ENCODE measurements at regions not wholly inside any gene's neighbourhood (a gene's known extent, or its start where the extent isn't known, plus 50 kb on each side); places are given as distances from the start of the nearest gene placed in this dataset.
"Not testable (repeated sequence)": the region's sequence is repeated elsewhere in the genome, so short reads cannot be mapped to it uniquely, and the experiment has no call there.

DNA sequence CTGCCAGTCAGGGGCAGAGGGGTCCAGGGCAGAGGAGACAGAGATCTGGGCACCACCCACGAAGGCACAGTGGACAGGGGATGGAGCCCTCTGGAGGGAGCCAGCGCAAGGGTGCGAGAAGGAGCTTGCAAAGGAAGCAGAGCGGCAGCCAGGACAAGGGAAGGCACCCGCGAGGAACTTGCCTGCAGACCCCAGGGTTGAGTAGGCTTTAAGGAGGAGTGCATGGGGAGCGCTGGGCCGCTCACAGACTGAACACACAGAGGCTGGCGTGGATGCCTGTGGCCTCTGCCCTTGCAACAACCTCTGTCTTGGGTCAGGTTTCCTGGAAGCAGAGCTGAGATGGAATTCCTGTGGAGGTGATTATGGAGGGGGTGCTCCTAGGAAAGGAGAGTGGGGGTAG, 374.4 kb downstream of the CNTNAP3B start:
- CTCF ChIA-PET; H3K18ac ChIP-seq (ENCODE audit: low read depth, low read length); H3K27ac ChIP-seq (ENCODE audit: insufficient read depth, low read length); H3K4ac ChIP-seq (ENCODE audit: low read depth, low read length); H2BK20ac ChIP-seq (ENCODE audit: low read depth, low read length); H4K5ac ChIP-seq (ENCODE audit: low read depth, low read length); H3K27me3 ChIP-seq (ENCODE audit: control insufficient read depth, insufficient read depth, low read length); H3K56ac ChIP-seq (ENCODE audit: extremely low read depth, insufficient read depth, low read length); H2AK9ac ChIP-seq (replicated peaks; ENCODE audit: low read depth, low read length, poor library complexity); H3K9me3 ChIP-seq (ENCODE audit: control insufficient read depth, insufficient read depth, low read length); H4K8ac ChIP-seq (ENCODE audit: low read depth in 2 of 2, low read length in 2 of 2); ATAC-seq (ENCODE audit: low read depth); H2BK5ac ChIP-seq (ENCODE audit: low read depth, low read length, poor library complexity, severe bottlenecking); H2AK5ac ChIP-seq (ENCODE audit: low read depth, low read length); H2BK120ac ChIP-seq (ENCODE audit: low read depth, low read length); H2AFZ ChIP-seq (replicated peaks; ENCODE audit: low read length, poor library complexity); H3K14ac ChIP-seq (replicated peaks; ENCODE audit: low read depth, low read length); POLR2A ChIA-PET (ENCODE audit: unreplicated experiment); H3K4me1 ChIP-seq (ENCODE audit: control insufficient read depth, insufficient read depth, low read length); in situ Hi-C loops (cut with MboI; ENCODE audit: low sequenced_read_pairs); intact Hi-C loops (cut with micrococcal nuclease); DNase-seq; H4K91ac ChIP-seq (ENCODE audit: insufficient read depth, low read depth, low read length); BruUV-seq (replicated peaks); H3K9ac ChIP-seq (ENCODE audit: low read depth, low read length); H3K4me3 ChIP-seq (ENCODE audit: insufficient read depth, low read depth, low read length); H4K20me1 ChIP-seq (ENCODE audit: insufficient read depth, low read length); H3K9me1 ChIP-seq (ENCODE audit: insufficient read depth, low read length); H3K4me2 ChIP-seq (ENCODE audit: low read depth, low read length); dilution Hi-C loops (cut with HindIII; ENCODE audit: low sequenced_read_pairs, unreplicated experiment); H3K36me3 ChIP-seq (ENCODE audit: control insufficient read depth, insufficient read depth, low read length); H3K23ac ChIP-seq (ENCODE audit: low read depth, low read length); H3K79me1 ChIP-seq (ENCODE audit: low read depth in 1 of 2, low read length in 2 of 2); H2BK15ac ChIP-seq (ENCODE audit: low read depth, low read length): not testable (repeated sequence)
- no CpG with 5 or more reads among the region's 9 CpGs for WGBS, 2 experiments (ENCODE audit: extremely low coverage in 2 of 2, insufficient read length in 1 of 2)

DNA sequence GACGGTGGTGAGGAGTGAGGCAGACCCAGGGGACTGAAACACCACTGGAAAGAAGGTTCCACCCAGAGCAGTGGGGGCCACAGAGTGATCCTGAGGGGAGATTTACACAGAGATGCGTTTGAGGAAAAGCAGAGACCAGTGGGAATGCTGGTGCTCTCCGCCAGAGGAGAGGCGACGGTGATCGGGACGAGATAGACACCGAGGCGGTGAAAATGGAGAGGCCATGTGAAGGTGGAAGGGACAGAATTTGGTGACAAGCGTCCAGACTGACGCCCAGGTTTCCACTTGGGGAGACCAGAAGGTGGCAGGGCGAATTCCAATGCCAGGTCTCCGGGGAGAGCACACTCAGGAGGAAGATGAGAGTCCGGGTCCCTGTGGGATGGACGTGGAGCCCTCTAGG, 374.8 kb downstream of the CNTNAP3B start:
- H3K27ac ChIP-seq (ENCODE audit: insufficient read depth, low read length); ATAC-seq (ENCODE audit: low read depth); H2BK120ac ChIP-seq (ENCODE audit: low read depth, low read length); H3K79me1 ChIP-seq (ENCODE audit: low read depth in 1 of 2, low read length in 2 of 2); H2BK20ac ChIP-seq (ENCODE audit: low read depth, low read length); H3K9ac ChIP-seq (ENCODE audit: low read depth, low read length); H3K9me3 ChIP-seq (ENCODE audit: control insufficient read depth, insufficient read depth, low read length); H2BK5ac ChIP-seq (ENCODE audit: low read depth, low read length, poor library complexity, severe bottlenecking); H2AK9ac ChIP-seq (replicated peaks; ENCODE audit: low read depth, low read length, poor library complexity); H4K91ac ChIP-seq (ENCODE audit: insufficient read depth, low read depth, low read length); H4K5ac ChIP-seq (ENCODE audit: low read depth, low read length); DNase-seq; H3K18ac ChIP-seq (ENCODE audit: low read depth, low read length); H4K8ac ChIP-seq (ENCODE audit: low read depth in 2 of 2, low read length in 2 of 2); CTCF ChIA-PET; H3K4ac ChIP-seq (ENCODE audit: low read depth, low read length); H3K36me3 ChIP-seq (ENCODE audit: control insufficient read depth, insufficient read depth, low read length); H4K20me1 ChIP-seq (ENCODE audit: insufficient read depth, low read length); intact Hi-C loops (cut with micrococcal nuclease); H3K4me2 ChIP-seq (ENCODE audit: low read depth, low read length); BruUV-seq (replicated peaks); H2BK15ac ChIP-seq (ENCODE audit: low read depth, low read length); H2AFZ ChIP-seq (replicated peaks; ENCODE audit: low read length, poor library complexity); in situ Hi-C loops (cut with MboI; ENCODE audit: low sequenced_read_pairs); H3K14ac ChIP-seq (replicated peaks; ENCODE audit: low read depth, low read length); H3K4me3 ChIP-seq (ENCODE audit: insufficient read depth, low read depth, low read length); H3K4me1 ChIP-seq (ENCODE audit: control insufficient read depth, insufficient read depth, low read length); H3K23ac ChIP-seq (ENCODE audit: low read depth, low read length); H2AK5ac ChIP-seq (ENCODE audit: low read depth, low read length); POLR2A ChIA-PET (ENCODE audit: unreplicated experiment); dilution Hi-C loops (cut with HindIII; ENCODE audit: low sequenced_read_pairs, unreplicated experiment); H3K56ac ChIP-seq (ENCODE audit: extremely low read depth, insufficient read depth, low read length); H3K27me3 ChIP-seq (ENCODE audit: control insufficient read depth, insufficient read depth, low read length); H3K9me1 ChIP-seq (ENCODE audit: insufficient read depth, low read length): not testable (repeated sequence)
- 14% methylated on average over 1 of the region's 15 CpGs; no CpG with 5 or more reads in 1 of the 2 experiments for WGBS, 2 experiments (ENCODE audit: extremely low coverage in 2 of 2, insufficient read length in 1 of 2)
